ENCODE measurements at regions not wholly inside any gene's neighbourhood (a gene's known extent, or its start where the extent isn't known, plus 50 kb on each side); places are given as distances from the start of the nearest gene placed in this dataset.

DNA sequence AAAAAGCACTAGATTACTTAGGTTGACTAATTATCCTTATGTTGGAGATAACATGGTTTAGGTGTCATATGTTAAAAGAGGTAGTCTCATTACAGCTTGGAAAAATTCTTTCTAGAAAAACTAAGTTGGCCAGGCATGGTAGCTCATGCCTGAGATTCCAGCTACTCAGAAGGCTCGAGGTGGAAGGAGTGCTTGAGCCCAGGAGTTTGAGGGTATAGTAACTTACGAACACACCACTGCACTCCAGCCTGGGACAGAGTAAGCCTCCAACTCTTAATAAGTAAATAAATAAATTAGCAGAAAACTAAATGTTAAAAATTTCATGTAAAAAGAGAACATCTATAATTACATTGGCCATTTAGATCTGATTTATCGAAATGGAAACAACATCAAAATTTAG is 177.2 kb downstream of the NR4A2 start:
- no peak for TF ChIP-seq POLR2AphosphoS5 (IDR thresholded peaks at IDR 0.05; ENCODE audit: borderline replicate concordance, low read depth, low read length)
- no peak for TF ChIP-seq EZH2 (IDR thresholded peaks at IDR 0.05)
